ENCODE measurements at regions not wholly inside any gene's neighbourhood (a gene's known extent, or its start where the extent isn't known, plus 50 kb on each side); places are given as distances from the start of the nearest gene placed in this dataset.

- TF ChIP-seq SUZ12 (IDR thresholded peaks at IDR 0.05; ENCODE audit: extremely low read depth, insufficient read depth, insufficient read length) (no peak), YY1 (IDR thresholded peaks at IDR 0.05; ENCODE audit: insufficient read depth, insufficient read length) (no peak), ZNF274 (IDR thresholded peaks at IDR 0.05; ENCODE audit: low read depth, low read length) (no peak)
Measured at GRCh38 chr9:82167296-82167695, 178.7 kb downstream of the SPATA31D1 start.
